NCI-H1105 treated with DMSO at 0.1 percent for 48 hours (cell line): ENCODE measurements at regions not wholly inside any gene's neighbourhood (a gene's known extent, or its start where the extent isn't known, plus 50 kb on each side); places are given as distances from the start of the nearest gene placed in this dataset.

Source experiments
- DNase-seq: peaks from one replicate; lab custom pipeline; 2025; lab: John Stamatoyannopoulos, UW

DNA sequence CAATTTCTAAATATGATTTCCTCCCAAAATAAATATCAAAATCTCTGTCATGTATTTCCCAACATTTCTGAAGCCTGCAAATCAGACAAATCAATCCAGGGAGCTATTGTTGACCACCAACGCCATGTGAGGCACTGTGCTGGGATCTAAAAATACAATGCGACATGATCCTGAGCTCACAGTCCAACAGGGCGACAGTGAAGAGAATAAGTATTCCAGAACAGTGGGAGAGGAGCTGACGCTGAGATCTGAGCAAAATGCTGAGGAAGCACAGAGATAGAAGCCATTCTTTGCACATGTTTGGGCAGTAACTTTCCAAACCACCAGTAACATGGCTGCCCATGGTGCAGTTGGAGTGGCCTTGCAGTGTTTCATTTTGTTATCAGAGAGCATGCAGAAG, 412.5 kb downstream of the LRATD1 start:
- no peak for DNase-seq

DNA sequence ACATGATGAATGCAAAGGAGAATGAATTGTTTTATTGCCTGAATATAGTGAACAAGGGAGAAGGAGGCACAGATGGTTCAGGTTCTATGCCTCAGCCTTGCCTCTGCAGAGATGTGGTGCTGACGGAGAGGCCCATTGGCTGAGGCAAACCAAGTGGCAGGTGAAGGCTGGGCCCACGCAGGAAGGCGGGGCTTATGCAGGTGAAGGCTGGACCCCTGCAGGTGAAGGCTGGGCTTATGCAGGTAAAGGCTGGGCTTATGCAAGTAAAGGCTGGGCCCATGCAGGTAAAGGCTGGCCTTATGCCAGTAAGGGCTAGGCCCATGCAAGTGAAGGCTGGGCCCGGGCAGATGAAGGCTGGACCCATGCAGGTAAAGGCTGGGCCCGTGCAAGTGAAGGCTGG, 414.7 kb downstream of the LRATD1 start:
- DNase-seq = no peak

GRCh38 chr2:15048000-15048399, 415.5 kb downstream of the LRATD1 start:
- no peak for DNase-seq

DNA sequence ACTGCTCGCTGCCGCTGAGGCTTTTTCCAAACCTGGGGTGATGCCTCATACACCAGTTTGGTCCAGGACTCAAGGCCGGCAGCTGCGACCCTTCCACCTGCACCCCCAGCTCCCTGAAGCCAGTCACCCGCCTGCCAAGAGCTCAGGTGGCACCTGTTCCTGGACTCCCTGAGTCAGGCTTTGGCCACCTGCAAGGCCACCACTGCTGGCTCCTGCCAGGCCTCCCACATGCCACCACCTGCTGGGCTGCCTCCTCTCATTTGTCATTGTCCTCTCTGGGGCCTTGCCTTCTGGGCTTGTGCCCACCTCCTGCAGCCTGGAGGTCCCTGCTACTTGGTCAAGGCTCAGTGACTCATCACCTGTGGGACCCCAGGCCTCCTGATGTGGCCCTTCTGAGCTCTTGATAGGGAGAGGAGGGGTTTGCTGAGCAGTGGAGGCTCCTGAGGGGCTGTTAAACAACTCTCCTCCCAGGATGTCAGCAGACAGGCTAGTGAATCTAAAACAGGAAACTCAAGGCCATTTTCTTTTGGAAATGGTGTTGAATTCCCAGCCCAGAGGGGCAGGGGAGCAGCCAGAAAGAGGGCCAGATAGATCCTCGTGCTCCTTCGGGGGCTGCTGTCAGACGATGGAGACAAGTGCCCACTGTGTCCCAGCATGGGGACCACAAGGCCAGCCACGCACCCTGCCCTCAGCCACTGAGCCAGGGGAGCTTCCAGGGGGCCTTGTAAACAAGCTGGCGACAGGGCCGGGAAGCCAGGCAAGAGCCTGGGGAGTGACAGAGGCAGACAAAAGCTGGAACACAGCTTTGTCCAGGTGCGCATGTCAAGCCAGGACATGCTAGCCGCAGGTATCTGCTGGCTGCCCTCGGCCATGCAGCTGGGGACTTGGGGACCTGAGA, 416.8 kb downstream of the LRATD1 start:
- DNase-seq = no peak

DNA sequence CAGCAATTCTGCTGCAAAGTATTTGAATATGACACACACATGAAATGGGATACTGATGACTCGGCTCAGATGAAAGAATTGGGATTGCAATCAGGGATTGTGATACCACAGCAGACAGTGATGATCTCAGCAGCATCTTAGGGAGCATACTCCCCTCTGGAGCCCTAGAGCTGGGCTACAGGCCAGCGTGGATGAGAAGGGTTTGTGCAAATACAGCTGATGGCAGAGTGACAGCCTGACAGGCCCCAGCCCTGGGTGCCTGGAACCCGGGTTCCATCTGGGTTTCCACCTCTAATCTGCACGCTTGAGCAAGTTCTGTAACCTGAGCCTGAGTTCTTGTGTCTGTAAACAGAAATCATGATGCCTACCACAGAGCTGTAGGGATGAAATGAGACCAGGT, 418.0 kb downstream of the LRATD1 start:
- DNase-seq = peak; percentile 90

DNA sequence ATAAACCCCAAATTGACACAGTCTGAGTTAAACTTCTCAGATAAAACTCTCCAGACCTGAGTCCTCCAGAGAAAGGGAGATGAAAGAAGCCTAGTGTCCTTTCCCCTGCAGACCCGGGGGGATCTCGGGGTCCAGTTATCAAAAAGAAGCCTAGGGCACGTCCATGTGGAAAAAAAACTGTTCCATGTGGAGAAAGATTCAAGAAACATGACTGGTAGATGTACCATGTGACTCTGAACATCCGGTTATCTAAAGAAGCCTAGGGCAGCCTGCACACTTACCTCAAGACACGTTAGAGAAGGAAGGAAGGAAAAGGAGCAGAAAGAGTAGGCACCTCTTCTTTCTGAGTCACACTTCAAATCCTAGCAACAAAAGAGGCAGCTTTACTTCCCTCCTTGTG, 421.0 kb downstream of the LRATD1 start:
- no peak for DNase-seq

- no peak for DNase-seq
These were observed 425.7 kb downstream of the LRATD1 start for GRCh38 chr2:15058015-15058720.

DNA sequence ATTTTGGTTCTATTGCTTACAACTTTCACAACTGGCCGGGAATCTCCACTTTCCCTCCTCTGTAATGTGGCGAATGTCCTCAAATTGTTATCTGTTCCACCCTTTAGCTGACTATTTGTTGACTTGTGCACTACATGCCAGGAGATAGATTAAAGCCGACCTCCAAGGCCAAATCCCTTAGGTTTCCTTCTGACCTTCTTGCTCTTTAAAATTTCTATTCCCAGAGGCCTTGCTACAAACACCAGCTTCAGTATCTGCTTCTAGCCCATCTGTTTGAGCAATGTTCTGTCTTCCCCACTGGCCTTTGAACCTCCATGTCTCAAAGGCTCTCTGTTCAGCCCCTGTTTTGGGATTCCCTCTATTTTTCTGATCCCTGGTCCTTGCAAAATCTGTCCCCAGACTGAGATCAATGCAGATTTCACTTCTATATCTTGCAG, 426.2 kb downstream of the LRATD1 start:
- no peak for DNase-seq

DNA sequence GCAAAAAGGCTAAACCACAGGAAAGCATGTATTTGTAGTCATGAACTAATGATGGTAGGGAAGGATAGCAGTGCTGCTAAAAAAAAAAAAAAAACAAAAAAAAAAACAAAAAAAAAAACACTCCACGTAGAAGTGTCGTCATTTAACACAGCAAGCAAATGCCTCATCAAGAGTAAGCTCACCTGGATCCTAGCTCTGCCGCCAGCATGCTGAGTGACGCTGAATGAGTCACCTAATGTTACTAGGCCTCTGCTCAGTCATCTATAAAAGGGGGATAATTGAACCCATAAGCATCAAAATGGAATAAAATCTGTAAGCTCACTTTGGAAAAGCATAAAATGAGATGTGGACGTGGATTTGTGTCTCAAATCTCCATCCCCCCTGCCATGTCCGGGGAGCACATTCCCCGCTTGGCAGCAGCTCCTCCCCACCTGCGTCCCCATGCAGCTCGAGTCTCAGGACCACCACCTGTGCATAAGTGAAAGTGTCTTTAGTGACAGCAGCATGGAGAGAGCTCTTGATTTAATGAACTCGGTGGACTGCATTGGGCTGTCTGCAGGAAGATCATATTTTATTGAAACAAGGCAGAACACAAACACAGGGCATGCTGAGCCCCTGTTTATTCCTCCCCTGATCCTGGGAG, 427.5 kb downstream of the LRATD1 start:
- no peak for DNase-seq

DNA sequence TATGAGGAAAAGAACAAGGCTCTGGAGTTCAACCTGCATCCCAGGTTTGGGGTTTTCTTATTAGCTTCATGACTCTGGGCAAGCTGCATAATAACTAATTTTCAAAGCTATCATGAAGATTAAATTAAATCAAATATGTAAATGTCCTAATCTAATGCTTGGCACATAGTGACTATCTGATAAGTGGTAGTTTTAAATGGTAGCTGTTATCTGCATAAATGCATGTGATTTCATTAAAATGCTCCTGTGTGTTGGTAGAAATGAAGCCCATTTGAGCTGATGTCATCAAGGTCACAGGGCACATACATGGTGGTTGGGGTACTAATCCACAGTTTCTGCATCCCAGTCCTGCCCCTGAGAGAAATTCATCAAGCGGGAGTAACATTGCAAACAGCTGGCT, 428.8 kb downstream of the LRATD1 start:
- DNase-seq = no peak

GRCh38 chr2:15066138-15066537, 433.6 kb downstream of the LRATD1 start:
- DNase-seq = no peak

GRCh38 chr2:15069149-15069548, 436.6 kb downstream of the LRATD1 start:
- no peak for DNase-seq

DNA sequence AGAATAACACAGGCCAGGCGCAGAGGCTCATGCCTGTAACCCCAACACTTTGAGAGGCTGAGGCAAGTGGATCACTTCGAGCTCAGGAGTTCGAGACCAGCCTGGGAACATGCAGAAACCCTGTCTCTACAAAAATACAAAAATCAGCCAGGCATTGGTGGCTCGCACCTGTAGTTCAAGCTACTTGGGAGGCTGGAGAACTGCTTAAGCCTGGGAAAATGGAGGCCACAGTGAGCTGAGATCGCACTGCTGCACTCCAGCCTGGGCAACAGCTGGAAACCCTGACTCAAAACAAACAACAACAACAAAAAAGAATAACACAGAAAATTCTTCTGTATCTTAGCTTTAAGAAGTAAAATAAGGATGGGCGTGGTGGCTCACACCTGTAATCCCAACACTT, 440.3 kb downstream of the LRATD1 start:
- no peak for DNase-seq

DNA sequence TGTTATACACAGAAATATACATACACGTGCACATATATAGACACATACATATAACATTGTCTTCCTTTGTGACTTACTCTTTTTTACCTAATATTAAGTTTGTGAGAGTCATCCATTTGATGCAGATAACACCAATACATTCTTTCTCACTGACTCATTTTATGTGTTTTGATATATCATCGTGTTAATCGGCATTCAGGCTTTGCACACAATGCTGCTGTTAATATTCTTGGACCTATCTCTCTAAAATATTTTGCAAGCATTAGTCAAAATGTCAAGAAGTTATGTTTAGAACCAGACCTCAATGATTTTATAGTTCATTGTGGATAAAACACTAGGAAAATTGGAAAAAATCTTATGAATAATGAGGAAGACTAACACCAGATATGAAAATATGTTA, 441.1 kb downstream of the LRATD1 start:
- no peak for DNase-seq

DNA sequence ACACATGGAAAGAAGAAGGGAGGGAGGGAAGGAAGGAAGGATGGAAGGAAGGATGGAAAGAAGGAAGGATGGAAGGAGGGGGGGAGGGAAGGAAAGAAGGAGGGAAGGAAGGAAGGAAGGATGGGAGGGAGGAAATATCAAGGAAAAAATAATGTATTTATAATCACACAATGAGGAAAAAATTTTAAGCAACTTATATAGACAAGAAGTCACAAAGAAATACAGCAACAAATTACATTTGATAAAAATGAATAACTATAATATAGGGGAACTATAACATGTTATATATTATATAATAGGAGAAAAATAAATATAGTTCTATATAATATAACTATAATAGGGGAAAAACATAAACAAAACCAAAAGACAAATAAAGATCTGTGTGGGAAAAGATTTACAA, 441.8 kb downstream of the LRATD1 start:
- no peak for DNase-seq

DNA sequence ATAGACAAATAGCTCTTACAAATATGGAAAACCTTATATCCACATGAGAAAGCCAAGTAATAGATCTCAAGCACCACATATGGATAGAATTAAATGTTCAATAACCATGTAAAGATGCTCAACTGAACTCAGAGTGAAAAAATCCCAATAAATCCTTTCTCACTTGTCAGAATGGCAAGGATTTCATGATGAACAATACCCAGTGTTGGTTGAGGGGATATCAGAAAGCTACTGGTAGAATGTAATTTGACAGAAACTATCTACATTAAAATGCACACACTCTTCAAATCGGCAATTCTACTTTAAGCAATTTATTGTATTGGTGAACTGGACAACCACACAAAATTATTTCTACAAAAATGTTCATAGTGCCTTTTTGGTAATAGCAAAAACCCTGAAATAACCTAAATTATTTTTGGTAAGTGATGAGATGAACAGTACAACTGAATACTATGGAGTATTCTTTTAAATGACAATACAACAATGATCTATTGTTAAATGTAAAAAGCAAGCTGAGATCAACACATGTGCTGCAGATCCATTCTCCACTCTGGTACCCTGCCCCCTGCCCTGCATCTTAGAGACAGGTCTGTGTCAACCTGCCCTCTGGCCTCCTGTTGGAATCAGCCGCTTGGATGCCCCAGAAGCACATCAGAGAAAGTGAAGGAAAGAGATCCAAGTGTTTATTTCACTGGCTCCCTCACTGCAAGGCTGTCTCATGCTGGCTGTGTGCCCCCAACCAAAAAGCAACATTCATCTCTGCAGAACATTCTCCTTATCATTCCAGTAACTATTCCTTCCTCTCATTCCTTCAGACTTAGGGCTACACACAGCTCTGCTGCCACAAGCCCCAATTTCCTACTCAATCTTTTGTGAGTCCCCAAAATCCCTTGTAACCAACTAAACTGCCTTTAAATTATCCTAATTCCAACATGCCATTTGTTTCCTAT, 442.5 kb downstream of the LRATD1 start:
- no peak for DNase-seq

- DNase-seq = no peak
These were observed 444.2 kb downstream of the LRATD1 start for GRCh38 chr2:15076668-15077067.

DNA sequence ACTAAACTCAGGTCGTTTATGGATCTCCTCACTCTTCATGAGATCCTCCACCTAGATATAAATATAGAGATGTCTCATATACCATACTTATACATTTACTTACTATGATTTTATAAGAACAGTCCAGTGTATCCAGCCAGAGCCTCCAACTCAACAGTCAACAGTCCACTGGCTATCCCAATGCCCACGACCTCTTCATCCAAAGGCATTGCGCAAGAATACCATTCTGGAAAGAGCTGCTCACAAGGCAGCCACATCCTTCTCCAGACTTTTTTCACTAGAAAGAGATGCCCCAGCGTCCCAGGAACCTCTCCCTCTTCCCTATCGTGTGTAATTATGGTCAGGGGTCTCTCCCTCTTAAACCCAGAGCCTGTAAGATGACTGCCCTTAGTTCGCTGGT, 448.8 kb downstream of the LRATD1 start:
- no peak for DNase-seq

- no peak for DNase-seq
These were observed 449.9 kb downstream of the LRATD1 start for GRCh38 chr2:15082105-15083058.

GRCh38 chr2:15084826-15085489, 452.4 kb downstream of the LRATD1 start:
- DNase-seq = no peak
